Astrocyte (in vitro differentiated cells and primary cell): ENCODE measurements at regions not wholly inside any gene's neighbourhood (a gene's known extent, or its start where the extent isn't known, plus 50 kb on each side); places are given as distances from the start of the nearest gene placed in this dataset.

ENCODE experiments used
- DNase-seq: peaks from one replicate; pipeline ENCODE4 v3.0.0-alpha.2; 2010; ENCODE audit warnings: low read depth
- FAIRE-seq: peaks from 2 replicates; lab custom pipeline; 2011; peaks lifted over from hg19 to GRCh38; lab: Jason Lieb, UNC
- H2AFZ ChIP-seq: 2 replicates; pipeline ENCODE4 v1.6.0; 2012; ENCODE audit warnings: low read depth, low read length, inconsistent platforms
- H3K27ac ChIP-seq: 2 replicates; pipeline ENCODE4 v1.5.1; 2011; ENCODE audit warnings: low read depth, low read length, inconsistent platforms
- H3K27me3 ChIP-seq: 2 replicates; pipeline ENCODE4 v1.6.0; 2011; ENCODE audit warnings: low read length, inconsistent platforms; ENCODE audit not compliant: insufficient read depth
- H3K36me3 ChIP-seq: 2 replicates; pipeline ENCODE4 v1.5.1; 2011; ENCODE audit warnings: low read length, inconsistent platforms; ENCODE audit not compliant: insufficient read depth
- H3K4me1 ChIP-seq: 2 replicates; pipeline ENCODE4 v1.5.1; 2011; ENCODE audit warnings: low read length, inconsistent platforms; ENCODE audit not compliant: insufficient read depth
- H3K4me2 ChIP-seq: 2 replicates; pipeline ENCODE4 v1.6.0; 2012; ENCODE audit warnings: low read length, inconsistent platforms
- H3K4me3 ChIP-seq: 2 replicates; pipeline ENCODE4 v1.5.1; 2011; ENCODE audit warnings: low read depth, mild to moderate bottlenecking, low read length, inconsistent platforms; ENCODE audit not compliant: insufficient read depth
- H3K79me2 ChIP-seq: 2 replicates; pipeline ENCODE4 v1.6.0; 2012; ENCODE audit warnings: mild to moderate bottlenecking, low read length, inconsistent platforms; ENCODE audit not compliant: insufficient read depth
- H3K9ac ChIP-seq: 2 replicates; pipeline ENCODE4 v1.6.0; 2012; ENCODE audit warnings: mild to moderate bottlenecking, low read length, inconsistent platforms
- H3K9me3 ChIP-seq: 2 replicates; pipeline ENCODE4 v1.5.1; 2012; ENCODE audit warnings: low read depth, mild to moderate bottlenecking, low read length, inconsistent platforms; ENCODE audit not compliant: insufficient read depth
- H4K20me1 ChIP-seq: 2 replicates; pipeline ENCODE4 v1.6.0; 2012; ENCODE audit warnings: low read length, inconsistent platforms; ENCODE audit not compliant: insufficient read depth
- H3K27ac Mint-ChIP-seq: one replicate; pipeline ENCODE4 v1.8.0; 2021; ENCODE audit warnings: mild to moderate bottlenecking, mixed read lengths; ENCODE audit not compliant: unreplicated experiment
- H3K27me3 Mint-ChIP-seq: one replicate; pipeline ENCODE4 v1.8.0; 2021; ENCODE audit warnings: low read depth, mixed read lengths; ENCODE audit not compliant: unreplicated experiment
- H3K36me3 Mint-ChIP-seq: one replicate; pipeline ENCODE4 v1.8.0; 2021; ENCODE audit warnings: low read depth, mixed read lengths; ENCODE audit not compliant: unreplicated experiment
- H3K4me1 Mint-ChIP-seq: one replicate; pipeline ENCODE4 v1.8.0; 2021; ENCODE audit warnings: low read depth, mixed read lengths; ENCODE audit not compliant: unreplicated experiment
- H3K4me3 Mint-ChIP-seq: one replicate; pipeline ENCODE4 v1.8.0; 2021; ENCODE audit warnings: mild to moderate bottlenecking, moderate library complexity, mixed read lengths; ENCODE audit not compliant: unreplicated experiment
- H3K9me3 Mint-ChIP-seq: one replicate; pipeline ENCODE4 v1.8.0; 2021; ENCODE audit warnings: mild to moderate bottlenecking, mixed read lengths; ENCODE audit not compliant: unreplicated experiment
- CTCF ChIP-seq: IDR thresholded peaks from 2 replicates; pipeline ENCODE4 v1.5.1; 2011; ENCODE audit warnings: low read depth, mild to moderate bottlenecking, inconsistent platforms, low read length, moderate library complexity; ENCODE audit not compliant: insufficient read depth
- EZH2 ChIP-seq: IDR thresholded peaks from 2 replicates; pipeline ENCODE4 v1.6.1; 2012; ENCODE audit warnings: mild to moderate bottlenecking, low read length, inconsistent platforms; ENCODE audit not compliant: insufficient read depth

- Histone ChIP-seq H4K20me1 (no peaks in the 10 kb centered on the region), H3K27me3 (no peaks in the 10 kb centered on the region), H3K36me3 (no peaks in the 10 kb centered on the region), H3K9ac (no peak overlapping the region), H3K4me2 (no peak overlapping the region), H3K79me2 (no peaks in the 10 kb centered on the region), H3K4me1 (no peaks in the 10 kb centered on the region), H3K9me3 (no peaks in the 10 kb centered on the region), H3K27ac (no peak overlapping the region), H3K4me3 (no peak overlapping the region), H2AFZ (no peak overlapping the region)
- FAIRE-seq (no peak), DNase-seq (no peak)
- Mint-ChIP-seq H3K4me3 (no peak overlapping the region), H3K9me3 (no peaks in the 10 kb centered on the region), H3K27me3 (no peaks in the 10 kb centered on the region), H3K36me3 (no peaks in the 10 kb centered on the region), H3K4me1 (peaks cover 3% of the 10 kb centered on the region), H3K27ac (no peak overlapping the region)
- no peak for TF ChIP-seq EZH2
- no peak for TF ChIP-seq CTCF
Measured at GRCh38 chr3:30142946-30143345, 463.5 kb upstream of the TGFBR2 start.

GRCh38 chr3:30145281-30145680 lies 461.1 kb upstream of the TGFBR2 start:
- Mint-ChIP-seq H3K4me1 (peaks cover 3% of the 10 kb centered on the region), H3K4me3 (no peak overlapping the region), H3K27ac (no peak overlapping the region), H3K36me3 (peaks cover 2% of the 10 kb centered on the region), H3K27me3 (no peaks in the 10 kb centered on the region), H3K9me3 (peaks cover 2% of the 10 kb centered on the region)
- no peak overlapping the region for H3K4me3 ChIP-seq
- H4K20me1 ChIP-seq, result no peaks in the 10 kb centered on the region
- no peaks in the 10 kb centered on the region for H3K79me2 ChIP-seq
- no peaks in the 10 kb centered on the region for H3K36me3 ChIP-seq
- no peak for FAIRE-seq
- no peaks in the 10 kb centered on the region for H3K9me3 ChIP-seq
- no peak for DNase-seq
- H3K27me3 ChIP-seq, result no peaks in the 10 kb centered on the region
- H3K4me2 ChIP-seq, result no peak overlapping the region
- H3K4me1 ChIP-seq, result no peaks in the 10 kb centered on the region
- no peak for TF ChIP-seq CTCF
- TF ChIP-seq EZH2, result no peak
- H3K27ac ChIP-seq, result no peak overlapping the region
- H3K9ac ChIP-seq, result no peak overlapping the region
- H2AFZ ChIP-seq, result no peak overlapping the region

GRCh38 chr3:30146978-30147377 lies 459.4 kb upstream of the TGFBR2 start:
- DNase-seq (peak; percentile 24), FAIRE-seq (no peak)
- Histone ChIP-seq H3K9ac (no peak overlapping the region), H3K4me3 (no peak overlapping the region), H3K9me3 (no peaks in the 10 kb centered on the region), H3K79me2 (no peaks in the 10 kb centered on the region), H3K4me2 (no peak overlapping the region), H3K36me3 (no peaks in the 10 kb centered on the region), H3K27ac (no peak overlapping the region), H4K20me1 (no peaks in the 10 kb centered on the region), H2AFZ (no peak overlapping the region), H3K27me3 (no peaks in the 10 kb centered on the region), H3K4me1 (no peaks in the 10 kb centered on the region)
- Mint-ChIP-seq H3K36me3 (peaks cover 2% of the 10 kb centered on the region), H3K27me3 (no peaks in the 10 kb centered on the region), H3K4me3 (no peak overlapping the region), H3K27ac (no peak overlapping the region), H3K9me3 (peaks cover 2% of the 10 kb centered on the region), H3K4me1 (peaks cover 3% of the 10 kb centered on the region)
- TF ChIP-seq EZH2 (no peak), CTCF (no peak)
